ENCODE measurements at regions not wholly inside any gene's neighbourhood (a gene's known extent, or its start where the extent isn't known, plus 50 kb on each side); places are given as distances from the start of the nearest gene placed in this dataset.

- intact Hi-C loops (cut with DNase I, micrococcal nuclease) = no loop called here
- H3K9me3 ChIP-seq (ENCODE audit: control insufficient read depth in 1 of 2, insufficient read depth in 1 of 2, low read length in 2 of 2) = no peaks in the 10 kb centered on the region
- peaks cover 0 to 4% of the 10 kb centered on the region in 2 experiments for H3K27me3 ChIP-seq (ENCODE audit: control insufficient read depth in 1 of 2, insufficient read depth in 2 of 2, low read length in 2 of 2)
- no peak overlapping the region for H3K27ac ChIP-seq (ENCODE audit: low read depth in 1 of 2, low read length in 2 of 2)
- no peak overlapping the region for H3K4me3 ChIP-seq (ENCODE audit: low read length)
- ATAC-seq (ENCODE audit: poor library complexity) (no peak), DNase-seq (no peak)
- Mint-ChIP-seq H3K27me3 (no peaks in the 10 kb centered on the region), H3K4me1 (ENCODE audit: low read depth) (no peaks in the 10 kb centered on the region), H3K27ac (no peak overlapping the region), H3K36me3 (ENCODE audit: low read depth) (no peaks in the 10 kb centered on the region), H3K9me3 (no peaks in the 10 kb centered on the region), H3K4me3 (no peak overlapping the region)
- CTCF ChIA-PET = no interaction called here
- POLR2A ChIA-PET = no interaction called here
- no peaks in the 10 kb centered on the region for H3K4me1 ChIP-seq (ENCODE audit: insufficient read depth, low read length)
- no peak for TF ChIP-seq CTCF (IDR thresholded peaks at IDR 0.05)
- no peaks in the 10 kb centered on the region for H3K36me3 ChIP-seq (ENCODE audit: insufficient read depth, low read length)
Measured at GRCh38 chr3:151604891-151605290, 128.8 kb upstream of the AADACL2 start.

- CTCF ChIA-PET = no interaction called here
- DNase-seq = no peak
Measured at GRCh38 chr3:151600783-151601182, 132.9 kb upstream of the AADACL2 start.

GRCh38 chr3:151599103-151599672, 134.5 kb upstream of the AADACL2 start:
- ATAC-seq (ENCODE audit: poor library complexity) (no peak), DNase-seq (no peak)
- TF ChIP-seq CTCF (IDR thresholded peaks at IDR 0.05) = no peak
- no peak overlapping the region for H3K27ac ChIP-seq (ENCODE audit: low read depth in 1 of 2, low read length in 2 of 2)
- intact Hi-C loops (cut with DNase I, micrococcal nuclease) = no loop called here
- H3K9me3 ChIP-seq (ENCODE audit: control insufficient read depth in 1 of 2, insufficient read depth in 1 of 2, low read length in 2 of 2) = no peaks in the 10 kb centered on the region
- Mint-ChIP-seq H3K36me3 (ENCODE audit: low read depth) (no peaks in the 10 kb centered on the region), H3K9me3 (no peaks in the 10 kb centered on the region), H3K27ac (no peak overlapping the region), H3K4me3 (no peak overlapping the region), H3K4me1 (ENCODE audit: low read depth) (no peaks in the 10 kb centered on the region), H3K27me3 (no peaks in the 10 kb centered on the region)
- POLR2A ChIA-PET = no interaction called here
- CTCF ChIA-PET = no interaction called here
- no peaks in the 10 kb centered on the region for H3K27me3 ChIP-seq (ENCODE audit: control insufficient read depth in 1 of 2, insufficient read depth in 2 of 2, low read length in 2 of 2)
- H3K36me3 ChIP-seq (ENCODE audit: insufficient read depth, low read length) = no peaks in the 10 kb centered on the region
- H3K4me1 ChIP-seq (ENCODE audit: insufficient read depth, low read length) = no peaks in the 10 kb centered on the region
- no peak overlapping the region for H3K4me3 ChIP-seq (ENCODE audit: low read length)

More at GRCh38 chr3:151600783-151601182, 132.9 kb upstream of the AADACL2 start:
- intact Hi-C loops (cut with DNase I, micrococcal nuclease) = no loop called here
- peaks cover 0 to 4% of the 10 kb centered on the region in 2 experiments for H3K27me3 ChIP-seq (ENCODE audit: control insufficient read depth in 1 of 2, insufficient read depth in 2 of 2, low read length in 2 of 2)
- H3K36me3 ChIP-seq (ENCODE audit: insufficient read depth, low read length) = no peaks in the 10 kb centered on the region
- Mint-ChIP-seq H3K4me3 (no peak overlapping the region), H3K9me3 (no peaks in the 10 kb centered on the region), H3K4me1 (ENCODE audit: low read depth) (no peaks in the 10 kb centered on the region), H3K27ac (no peak overlapping the region), H3K27me3 (no peaks in the 10 kb centered on the region), H3K36me3 (ENCODE audit: low read depth) (no peaks in the 10 kb centered on the region)
- no peak for ATAC-seq (ENCODE audit: poor library complexity)
- no peak for TF ChIP-seq CTCF (IDR thresholded peaks at IDR 0.05)
- H3K27ac ChIP-seq (ENCODE audit: low read depth in 1 of 2, low read length in 2 of 2) = no peak overlapping the region
- POLR2A ChIA-PET = no interaction called here
- H3K4me1 ChIP-seq (ENCODE audit: insufficient read depth, low read length) = no peaks in the 10 kb centered on the region
- H3K9me3 ChIP-seq (ENCODE audit: control insufficient read depth in 1 of 2, insufficient read depth in 1 of 2, low read length in 2 of 2) = no peaks in the 10 kb centered on the region
- no peak overlapping the region for H3K4me3 ChIP-seq (ENCODE audit: low read length)
